Stimulated activated naive CD4-positive, alpha-beta T cell treated with Interleukin-2 at 50 U/mL for 16 hours (primary cell): ENCODE measurements at regions not wholly inside any gene's neighbourhood (a gene's known extent, or its start where the extent isn't known, plus 50 kb on each side); places are given as distances from the start of the nearest gene placed in this dataset.
"Not testable (repeated sequence)": the region's sequence is repeated elsewhere in the genome, so short reads cannot be mapped to it uniquely, and the experiment has no call there.

Experiments used
- DNase-seq: peaks from one replicate; lab custom pipeline; 2025; lab: John Stamatoyannopoulos, UW

- DNase-seq: no peak
Measured at GRCh38 chr17:14733376-14733775, 432.5 kb downstream of the HS3ST3B1 start.

- DNase-seq: no peak
Measured at GRCh38 chr17:14732211-14732610, 431.3 kb downstream of the HS3ST3B1 start.

GRCh38 chr17:14731591-14731990, 430.7 kb downstream of the HS3ST3B1 start:
- no peak for DNase-seq

GRCh38 chr17:14730821-14731220, 429.9 kb downstream of the HS3ST3B1 start:
- DNase-seq: no peak

GRCh38 chr17:14725729-14726128, 424.8 kb downstream of the HS3ST3B1 start:
- no peak for DNase-seq

GRCh38 chr17:14724770-14725169, 423.9 kb downstream of the HS3ST3B1 start:
- no peak for DNase-seq

- DNase-seq: not testable (repeated sequence)
Measured at GRCh38 chr17:14723349-14723748, 422.5 kb downstream of the HS3ST3B1 start.

- no peak for DNase-seq
Measured at GRCh38 chr17:14719942-14720341, 419.1 kb downstream of the HS3ST3B1 start.

GRCh38 chr17:14717859-14718258, 417.0 kb downstream of the HS3ST3B1 start:
- no peak for DNase-seq

- no peak for DNase-seq
Measured at GRCh38 chr17:14715561-14715960, 414.7 kb downstream of the HS3ST3B1 start.

- no peak for DNase-seq
Measured at GRCh38 chr17:14712611-14713021, 411.7 kb downstream of the HS3ST3B1 start.

- DNase-seq: no peak
Measured at GRCh38 chr17:14704121-14704520, 403.2 kb downstream of the HS3ST3B1 start.

- DNase-seq: no peak
Measured at GRCh38 chr17:14701886-14702285, 401.0 kb downstream of the HS3ST3B1 start.

- no peak for DNase-seq
Measured at GRCh38 chr17:14699574-14700185, 398.8 kb downstream of the HS3ST3B1 start.

- no peak for DNase-seq
Measured at GRCh38 chr17:14693382-14693781, 392.5 kb downstream of the HS3ST3B1 start.

- no peak for DNase-seq
Measured at GRCh38 chr17:14690704-14691103, 389.8 kb downstream of the HS3ST3B1 start.

- no peak for DNase-seq
Measured at GRCh38 chr17:14688134-14688533, 387.3 kb downstream of the HS3ST3B1 start.

- DNase-seq: no peak
Measured at GRCh38 chr17:14672830-14673229, 371.9 kb downstream of the HS3ST3B1 start.

- no peak for DNase-seq
Measured at GRCh38 chr17:14670861-14671260, 370.0 kb downstream of the HS3ST3B1 start.

GRCh38 chr17:14664511-14664910, 363.6 kb downstream of the HS3ST3B1 start:
- DNase-seq: no peak

GRCh38 chr17:14641117-14641516, 340.2 kb downstream of the HS3ST3B1 start:
- DNase-seq: no peak

GRCh38 chr17:14637260-14637659, 336.4 kb downstream of the HS3ST3B1 start:
- DNase-seq: no peak

- DNase-seq: no peak
Measured at GRCh38 chr17:14630621-14631020, 329.7 kb downstream of the HS3ST3B1 start.

GRCh38 chr17:14630046-14630445, 329.2 kb downstream of the HS3ST3B1 start:
- no peak for DNase-seq
